Neuronal stem cell (in vitro differentiated cells): ENCODE measurements at regions not wholly inside any gene's neighbourhood (a gene's known extent, or its start where the extent isn't known, plus 50 kb on each side); places are given as distances from the start of the nearest gene placed in this dataset.

Source experiments
- DNase-seq: peaks from one replicate; pipeline ENCODE4 v3.0.0-alpha.2; 2013; ENCODE audit warnings: low spot score
- H2AFZ ChIP-seq: one replicate; pipeline ENCODE4 v1.6.1; 2013; ENCODE audit warnings: mild to moderate bottlenecking, low read length, inconsistent platforms
- H2AK5ac ChIP-seq: 2 replicates; pipeline ENCODE4 v1.6.1; 2013; ENCODE audit warnings: low read depth, mild to moderate bottlenecking, inconsistent platforms, low read length, moderate library complexity, mixed read lengths
- H2BK120ac ChIP-seq: 2 replicates; pipeline ENCODE4 v1.6.1; 2013; ENCODE audit warnings: low read depth, mild to moderate bottlenecking, inconsistent platforms, low read length, moderate library complexity, mixed read lengths
- H2BK12ac ChIP-seq: one replicate; pipeline ENCODE4 v1.6.1; 2013; ENCODE audit warnings: low read length, inconsistent platforms
- H2BK15ac ChIP-seq: 2 replicates; pipeline ENCODE4 v1.6.1; 2013; ENCODE audit warnings: mild to moderate bottlenecking, low read length, inconsistent platforms, mixed read lengths
- H2BK5ac ChIP-seq: one replicate; pipeline ENCODE4 v1.6.1; 2013; ENCODE audit warnings: inconsistent platforms, mild to moderate bottlenecking, low read length, moderate library complexity
- H3K14ac ChIP-seq: one replicate; pipeline ENCODE4 v1.6.1; 2013; ENCODE audit warnings: low read length, inconsistent platforms
- H3K18ac ChIP-seq: 2 replicates; pipeline ENCODE4 v1.6.1; 2013; ENCODE audit warnings: low read length, inconsistent platforms
- H3K23ac ChIP-seq: 2 replicates; pipeline ENCODE4 v1.6.1; 2013; ENCODE audit warnings: low read depth, mild to moderate bottlenecking, mixed read lengths, low read length, inconsistent platforms; ENCODE audit not compliant: poor library complexity
- H3K27ac ChIP-seq: replicated peaks from 3 replicates; pipeline ENCODE4 v1.5.1; 2013; ENCODE audit warnings: low read length, inconsistent platforms
- H3K27me3 ChIP-seq, 3 experiments: 2 replicates each; pipeline ENCODE4 v1.6.1; 2013; ENCODE audit warnings: low read length in 3 of 3, mild to moderate bottlenecking in 2 of 3, inconsistent platforms in 1 of 3, low read depth in 1 of 3, mixed read lengths in 1 of 3, moderate library complexity in 1 of 3; ENCODE audit not compliant: control insufficient read depth in 3 of 3, insufficient read depth in 3 of 3
- H3K36me3 ChIP-seq, 2 donors: replicated peaks in 1 of 2; 2 replicates each; pipeline ENCODE4 v1.6.1; 2013; ENCODE audit warnings: low read length in 2 of 2; ENCODE audit not compliant: control insufficient read depth in 2 of 2, insufficient read depth in 2 of 2
- H3K4ac ChIP-seq: 2 replicates; pipeline ENCODE4 v1.6.1; 2013; ENCODE audit warnings: inconsistent platforms, mild to moderate bottlenecking, low read length, moderate library complexity
- H3K4me1 ChIP-seq, 2 donors: 1 replicate in 1 of 2; 2 replicates in 1 of 2; pipeline ENCODE4 v1.6.1; 2013; ENCODE audit warnings: low read length in 2 of 2, low read depth in 1 of 2; ENCODE audit not compliant: control insufficient read depth in 2 of 2, insufficient read depth in 1 of 2
- H3K4me2 ChIP-seq: one replicate; pipeline ENCODE4 v1.6.1; 2013; ENCODE audit warnings: mild to moderate bottlenecking, low read length, inconsistent platforms; ENCODE audit not compliant: insufficient read depth, poor library complexity, severe bottlenecking
- H3K4me3 ChIP-seq, 2 donors: 2 replicates each; pipeline ENCODE4 v1.5.1; 2013; ENCODE audit warnings: low read length in 2 of 2, mild to moderate bottlenecking in 2 of 2, inconsistent platforms in 1 of 2, moderate library complexity in 1 of 2
- H3K79me1 ChIP-seq: one replicate; pipeline ENCODE4 v1.6.1; 2013; ENCODE audit warnings: low read depth, mild to moderate bottlenecking, inconsistent platforms, low read length, moderate library complexity
- H3K9ac ChIP-seq: one replicate; pipeline ENCODE4 v1.6.1; 2013; ENCODE audit warnings: mild to moderate bottlenecking, low read depth, low read length, inconsistent platforms; ENCODE audit not compliant: poor library complexity
- H3K9me3 ChIP-seq, 2 donors: replicated peaks in 1 of 2; 2 replicates each; pipeline versions ENCODE3 to v1.6.1; 2013; ENCODE audit warnings: low read length in 2 of 2, mild to moderate bottlenecking in 2 of 2, inconsistent platforms in 1 of 2, low read depth in 1 of 2, mixed read lengths in 1 of 2, moderate library complexity in 1 of 2; ENCODE audit not compliant: control insufficient read depth in 2 of 2, insufficient read depth in 1 of 2
- H4K8ac ChIP-seq: one replicate; pipeline ENCODE4 v1.6.1; 2013; ENCODE audit warnings: low read depth, mild to moderate bottlenecking, inconsistent platforms, low read length, moderate library complexity
- H4K91ac ChIP-seq: one replicate; pipeline ENCODE4 v1.6.1; 2013; ENCODE audit warnings: low read length, low read depth, mild to moderate bottlenecking, inconsistent platforms; ENCODE audit not compliant: poor library complexity
- WGBS, 2 donors: extraction: QIAGEN DNeasy Blood & Tissue Kit; methylation state at CpG; one replicate each; pipeline ENCODE4 v1.1.7; 2013; ENCODE audit warnings: missing lambda C conversion rate in 2 of 2, mixed read lengths in 1 of 2; ENCODE audit not compliant: insufficient read length in 2 of 2, insufficient replicate concordance in 1 of 2; ENCODE audit errors: extremely low coverage in 2 of 2; 5-methylcytosine and 5-hydroxymethylcytosine counted together

- Histone ChIP-seq H3K4me3 (no peak overlapping the region), H3K9ac (no peak overlapping the region), H3K14ac (no peak overlapping the region), H4K91ac (no peak overlapping the region), H3K27ac (no peak overlapping the region), H3K79me1 (no peaks in the 10 kb centered on the region), H3K27me3 (no peaks in the 10 kb centered on the region), H3K4me2 (no peak overlapping the region), H2AFZ (no peak overlapping the region), H3K4me1 (no peaks in the 10 kb centered on the region), H2BK12ac (no peak overlapping the region), H2BK5ac (no peak overlapping the region), H3K23ac (no peak overlapping the region), H3K18ac (no peak overlapping the region), H2BK15ac (no peak overlapping the region), H2BK120ac (no peak overlapping the region), H3K36me3 (no peaks in the 10 kb centered on the region), H4K8ac (no peak overlapping the region), H2AK5ac (no peak overlapping the region), H3K4ac (no peak overlapping the region), H3K9me3 (peaks cover 0 to 2% of the 10 kb centered on the region in 2 donors)
- no CpG with 5 or more reads among the region's 2 CpGs for WGBS, 2 donors
- DNase-seq: no peak
Observed at GRCh38 chr21:22343303-22343702, 1345.1 kb downstream of the NCAM2 start.

GRCh38 chr21:22343721-22344120 is 1345.5 kb downstream of the NCAM2 start:
- Histone ChIP-seq H3K27ac (no peak overlapping the region), H3K14ac (no peak overlapping the region), H3K4me3 (no peak overlapping the region), H2BK120ac (no peak overlapping the region), H3K4ac (no peak overlapping the region), H2AK5ac (no peak overlapping the region), H4K91ac (no peak overlapping the region), H2AFZ (no peak overlapping the region), H3K79me1 (no peaks in the 10 kb centered on the region), H3K36me3 (no peaks in the 10 kb centered on the region), H3K4me1 (no peaks in the 10 kb centered on the region), H3K9ac (no peak overlapping the region), H2BK15ac (no peak overlapping the region), H3K27me3 (no peaks in the 10 kb centered on the region), H3K9me3 (peaks cover 0 to 2% of the 10 kb centered on the region in 2 donors), H2BK12ac (no peak overlapping the region), H3K4me2 (no peak overlapping the region), H3K23ac (no peak overlapping the region), H2BK5ac (no peak overlapping the region), H3K18ac (no peak overlapping the region), H4K8ac (no peak overlapping the region)
- no peak for DNase-seq

- Histone ChIP-seq H2BK15ac (no peak overlapping the region), H3K27me3 (no peaks in the 10 kb centered on the region), H3K9me3 (peaks cover 0 to 2% of the 10 kb centered on the region in 2 donors), H3K23ac (no peak overlapping the region), H2AK5ac (no peak overlapping the region), H4K8ac (no peak overlapping the region), H2BK120ac (no peak overlapping the region), H3K27ac (no peak overlapping the region), H3K14ac (no peak overlapping the region), H3K4me3 (no peak overlapping the region), H3K4ac (no peak overlapping the region), H2AFZ (no peak overlapping the region), H3K4me1 (no peaks in the 10 kb centered on the region), H3K9ac (no peak overlapping the region), H2BK5ac (no peak overlapping the region), H3K18ac (no peak overlapping the region), H2BK12ac (no peak overlapping the region), H3K79me1 (no peaks in the 10 kb centered on the region), H3K4me2 (no peak overlapping the region), H3K36me3 (no peaks in the 10 kb centered on the region), H4K91ac (no peak overlapping the region)
- no peak for DNase-seq
Observed at GRCh38 chr21:22345624-22346023, 1347.4 kb downstream of the NCAM2 start.

- H3K27ac ChIP-seq: no peak overlapping the region
- H3K9ac ChIP-seq: no peak overlapping the region
- no peak overlapping the region for H3K4ac ChIP-seq
- no CpG with 5 or more reads among the region's 1 CpG for WGBS, 2 donors
- no peak overlapping the region for H4K8ac ChIP-seq
- H3K36me3 ChIP-seq: no peaks in the 10 kb centered on the region
- no peak overlapping the region for H2BK5ac ChIP-seq
- no peak overlapping the region for H2AFZ ChIP-seq
- no peak overlapping the region for H3K14ac ChIP-seq
- no peak overlapping the region for H3K18ac ChIP-seq
- no peaks in the 10 kb centered on the region for H3K9me3 ChIP-seq
- no peaks in the 10 kb centered on the region for H3K79me1 ChIP-seq
- no peak for DNase-seq
- H2BK120ac ChIP-seq: no peak overlapping the region
- H3K4me1 ChIP-seq: no peaks in the 10 kb centered on the region
- H4K91ac ChIP-seq: no peak overlapping the region
- no peak overlapping the region for H2AK5ac ChIP-seq
- no peak overlapping the region for H3K4me2 ChIP-seq
- H2BK12ac ChIP-seq: no peak overlapping the region
- H3K23ac ChIP-seq: no peak overlapping the region
- H3K27me3 ChIP-seq: no peaks in the 10 kb centered on the region
- no peak overlapping the region for H3K4me3 ChIP-seq
- H2BK15ac ChIP-seq: no peak overlapping the region
Observed at GRCh38 chr21:22346576-22346975, 1348.4 kb downstream of the NCAM2 start.
